SU-DHL-6 (cell line): ENCODE measurements at regions not wholly inside any gene's neighbourhood (a gene's known extent, or its start where the extent isn't known, plus 50 kb on each side); places are given as distances from the start of the nearest gene placed in this dataset.

Source experiments
- H2AFZ ChIP-seq: fragments of 200-600 bp; sonication (generic); 2 replicates; pipeline ENCODE4 v1.6.1; 2014; ENCODE audit warnings: low read depth, mild to moderate bottlenecking, moderate library complexity, mixed read lengths, antibody characterized with exemption, low read length; ENCODE audit not compliant: severe bottlenecking
- H3F3A ChIP-seq: fragments of 200-600 bp; shearing (Covaris generic); 2 replicates; pipeline ENCODE4 v1.6.0; 2016; ENCODE audit warnings: antibody characterized with exemption, mild to moderate bottlenecking; ENCODE audit not compliant: insufficient read depth
- H3K27ac ChIP-seq: fragments of 200-600 bp; sonication (generic); 2 replicates; pipeline ENCODE4 v1.5.1; 2016; ENCODE audit warnings: low read depth, mild to moderate bottlenecking, low read length, moderate library complexity, mixed read lengths
- H3K27me3 ChIP-seq: fragments of 200-600 bp; sonication (generic), shearing (Covaris generic); 2 replicates; pipeline ENCODE4 v1.6.0; 2014; ENCODE audit warnings: mild to moderate bottlenecking, low read length
- H3K36me3 ChIP-seq: fragments of 200-600 bp; sonication (generic); 2 replicates; pipeline ENCODE4 v1.6.1; 2014; ENCODE audit warnings: mild to moderate bottlenecking, low read length, mixed read lengths
- H3K4me2 ChIP-seq: fragments of 300-600, 200-600 bp; shearing (Covaris generic), sonication (generic); 2 replicates; pipeline ENCODE4 v1.6.0; 2014; ENCODE audit warnings: low read length, low read depth, mild to moderate bottlenecking; ENCODE audit not compliant: poor library complexity, severe bottlenecking
- H3K4me3 ChIP-seq: fragments of 200-600 bp; sonication (generic); 2 replicates; pipeline ENCODE4 v1.5.1; 2014; ENCODE audit warnings: antibody characterized with exemption, low read length, mild to moderate bottlenecking, mixed read lengths; ENCODE audit not compliant: insufficient read depth, poor library complexity, severe bottlenecking
- H3K79me2 ChIP-seq: fragments of 200-600 bp; sonication (generic); 2 replicates; pipeline ENCODE4 v1.6.1; 2014; ENCODE audit warnings: mild to moderate bottlenecking, low read length, moderate library complexity; ENCODE audit not compliant: insufficient read depth
- H3K9ac ChIP-seq: fragments of 200-600 bp; sonication (generic); 2 replicates; pipeline ENCODE4 v1.7.0; 2014; ENCODE audit warnings: mild to moderate bottlenecking, low read length
- H3K9me2 ChIP-seq: fragments of 200-600 bp; sonication (generic); replicated peaks from 2 replicates; pipeline ENCODE4 v1.6.1; 2014; ENCODE audit warnings: low read length; ENCODE audit not compliant: insufficient read depth
- H3K9me3 ChIP-seq: fragments of 200-600 bp; sonication (generic); 2 replicates; pipeline ENCODE4 v1.6.1; 2014; ENCODE audit warnings: low read length, mixed read lengths; ENCODE audit not compliant: insufficient read depth
- H4K20me1 ChIP-seq: fragments of 200-600 bp; sonication (generic); 2 replicates; pipeline ENCODE4 v1.6.1; 2014; ENCODE audit warnings: low read depth, mild to moderate bottlenecking, antibody characterized with exemption, low read length, moderate library complexity, mixed read lengths
- CTCF ChIP-seq: fragments of 200-600 bp; sonication (generic); IDR thresholded peaks from one replicate; pipeline ENCODE4 v1.5.1; 2017; ENCODE audit warnings: antibody characterized with exemption, mild to moderate bottlenecking, low read length, moderate library complexity; ENCODE audit not compliant: insufficient read depth, poor library complexity, severe bottlenecking
- EZH2phosphoT487 ChIP-seq: fragments of 200-600 bp; sonication (generic), shearing (Covaris generic); conservative IDR thresholded peaks from 2 replicates; pipeline ENCODE4 v1.6.1; 2018; ENCODE audit warnings: mild to moderate bottlenecking, antibody characterized with exemption, low read length, moderate library complexity, mixed read lengths

GRCh38 chr2:147137711-147138110 lies 707.1 kb upstream of the ACVR2A start:
- Histone ChIP-seq H3K79me2 (no peaks in the 10 kb centered on the region), H3K9ac (no peak overlapping the region), H3K27ac (no peak overlapping the region), H3K9me3 (no peaks in the 10 kb centered on the region), H3K27me3 (no peaks in the 10 kb centered on the region), H3K9me2 (no peaks in the 10 kb centered on the region), H4K20me1 (no peaks in the 10 kb centered on the region), H2AFZ (no peak overlapping the region), H3K4me2 (no peak overlapping the region), H3K4me3 (no peak overlapping the region), H3K36me3 (no peaks in the 10 kb centered on the region), H3F3A (no peaks in the 10 kb centered on the region)
- TF ChIP-seq EZH2phosphoT487, result no peak
- no peak for TF ChIP-seq CTCF

GRCh38 chr2:147135376-147135775 lies 709.5 kb upstream of the ACVR2A start:
- Histone ChIP-seq H3K4me2 (no peak overlapping the region), H3K9ac (no peak overlapping the region), H2AFZ (no peak overlapping the region), H3K27me3 (no peaks in the 10 kb centered on the region), H3F3A (no peaks in the 10 kb centered on the region), H3K4me3 (no peak overlapping the region), H3K27ac (no peak overlapping the region), H4K20me1 (no peaks in the 10 kb centered on the region), H3K9me3 (no peaks in the 10 kb centered on the region), H3K36me3 (no peaks in the 10 kb centered on the region), H3K79me2 (no peaks in the 10 kb centered on the region), H3K9me2 (no peaks in the 10 kb centered on the region)
- TF ChIP-seq EZH2phosphoT487, result no peak
- no peak for TF ChIP-seq CTCF

- no peaks in the 10 kb centered on the region for H3K9me2 ChIP-seq
- H3K9me3 ChIP-seq, result no peaks in the 10 kb centered on the region
- H3F3A ChIP-seq, result no peaks in the 10 kb centered on the region
- no peak overlapping the region for H2AFZ ChIP-seq
- no peak overlapping the region for H3K9ac ChIP-seq
- no peaks in the 10 kb centered on the region for H3K27me3 ChIP-seq
- no peaks in the 10 kb centered on the region for H3K36me3 ChIP-seq
- no peak overlapping the region for H3K4me2 ChIP-seq
- no peak overlapping the region for H3K27ac ChIP-seq
- H4K20me1 ChIP-seq, result no peaks in the 10 kb centered on the region
- no peak overlapping the region for H3K4me3 ChIP-seq
- no peaks in the 10 kb centered on the region for H3K79me2 ChIP-seq
- TF ChIP-seq EZH2phosphoT487 (no peak), CTCF (no peak)
These were observed 711.4 kb upstream of the ACVR2A start for GRCh38 chr2:147133286-147133908.
